ENCODE measurements at regions not wholly inside any gene's neighbourhood (a gene's known extent, or its start where the extent isn't known, plus 50 kb on each side); places are given as distances from the start of the nearest gene placed in this dataset.

DNA sequence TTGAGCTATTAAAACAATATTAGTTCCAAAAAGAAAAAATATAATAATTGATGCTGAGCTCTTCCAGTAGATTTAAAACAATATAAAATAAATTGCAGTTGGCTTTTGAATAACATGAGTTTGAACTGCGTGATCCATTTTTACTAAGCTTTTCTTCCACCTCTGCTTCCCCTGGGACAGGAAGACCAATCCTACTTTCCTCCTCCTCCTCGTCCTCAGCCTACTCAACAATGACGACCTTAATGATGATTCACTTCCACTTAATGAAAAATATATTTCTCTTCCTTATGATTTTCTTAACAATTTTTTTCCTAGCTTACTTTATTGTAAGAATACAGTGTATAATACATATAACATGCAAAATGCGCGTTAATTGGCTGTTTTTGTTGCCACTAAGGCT, 78.9 kb upstream of the THRB start:
- H3K4me3 ChIP-seq (ENCODE audit: low read length), result no peak overlapping the region
- no peaks in the 10 kb centered on the region for H4K20me1 ChIP-seq (ENCODE audit: insufficient read depth, low read depth, low read length)
- no peak for DNase-seq
- H3K4me1 ChIP-seq (ENCODE audit: low read length), result no peaks in the 10 kb centered on the region
- no peaks in the 10 kb centered on the region for H3K79me2 ChIP-seq (ENCODE audit: low read length)
- no peak overlapping the region for H3K4me2 ChIP-seq (ENCODE audit: low read depth, low read length, poor library complexity, severe bottlenecking)
- no peak overlapping the region for H3K27ac ChIP-seq (ENCODE audit: low read length)
- H3K9me3 ChIP-seq (ENCODE audit: low read length), result no peaks in the 10 kb centered on the region
- no peaks in the 10 kb centered on the region for H3K36me3 ChIP-seq (ENCODE audit: insufficient read depth, low read length)
- no peak overlapping the region for H2AFZ ChIP-seq (ENCODE audit: low read length)
- H3K9me2 ChIP-seq (replicated peaks; ENCODE audit: insufficient read depth, low read length), result no peaks in the 10 kb centered on the region
- H3K27me3 ChIP-seq (ENCODE audit: low read length), result no peaks in the 10 kb centered on the region
- no peak overlapping the region for H3K9ac ChIP-seq (ENCODE audit: low read length)

DNA sequence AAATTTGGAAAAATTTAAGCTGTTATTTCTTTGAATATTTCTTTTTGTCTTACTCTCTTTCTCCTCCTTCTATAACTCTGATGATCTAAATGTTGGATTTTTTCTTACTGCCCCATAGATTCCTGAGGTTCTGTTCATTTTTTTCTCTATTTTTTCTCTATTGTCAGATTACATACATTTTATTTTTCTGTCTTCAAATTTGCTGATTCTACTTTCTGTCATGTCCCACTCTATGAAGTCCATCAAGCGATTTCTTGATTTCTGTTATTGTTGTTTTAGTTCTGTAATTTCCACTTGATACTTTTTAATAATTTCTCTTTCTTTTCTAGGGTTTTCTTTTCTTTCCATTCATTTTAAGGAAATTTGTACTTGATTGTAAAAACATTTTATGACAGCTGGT, 83.7 kb upstream of the THRB start:
- Histone ChIP-seq H2AFZ (ENCODE audit: low read length) (no peak overlapping the region), H3K36me3 (ENCODE audit: insufficient read depth, low read length) (no peaks in the 10 kb centered on the region), H3K9me3 (ENCODE audit: low read length) (no peaks in the 10 kb centered on the region), H3K27ac (ENCODE audit: low read length) (no peak overlapping the region), H3K27me3 (ENCODE audit: low read length) (no peaks in the 10 kb centered on the region), H3K4me2 (ENCODE audit: low read depth, low read length, poor library complexity, severe bottlenecking) (no peak overlapping the region), H4K20me1 (ENCODE audit: insufficient read depth, low read depth, low read length) (no peaks in the 10 kb centered on the region), H3K79me2 (ENCODE audit: low read length) (no peaks in the 10 kb centered on the region), H3K9me2 (replicated peaks; ENCODE audit: insufficient read depth, low read length) (no peaks in the 10 kb centered on the region), H3K9ac (ENCODE audit: low read length) (no peak overlapping the region), H3K4me3 (ENCODE audit: low read length) (no peak overlapping the region), H3K4me1 (ENCODE audit: low read length) (no peaks in the 10 kb centered on the region)
- DNase-seq, result no peak

GRCh38 chr3:24578951-24579421, 84.3 kb upstream of the THRB start:
- H3K9me3 ChIP-seq (ENCODE audit: low read length), result no peaks in the 10 kb centered on the region
- no peaks in the 10 kb centered on the region for H3K9me2 ChIP-seq (replicated peaks; ENCODE audit: insufficient read depth, low read length)
- H4K20me1 ChIP-seq (ENCODE audit: insufficient read depth, low read depth, low read length), result no peaks in the 10 kb centered on the region
- H3K27me3 ChIP-seq (ENCODE audit: low read length), result no peaks in the 10 kb centered on the region
- no peak overlapping the region for H2AFZ ChIP-seq (ENCODE audit: low read length)
- no peak overlapping the region for H3K4me2 ChIP-seq (ENCODE audit: low read depth, low read length, poor library complexity, severe bottlenecking)
- no peak overlapping the region for H3K27ac ChIP-seq (ENCODE audit: low read length)
- no peak overlapping the region for H3K9ac ChIP-seq (ENCODE audit: low read length)
- H3K79me2 ChIP-seq (ENCODE audit: low read length), result no peaks in the 10 kb centered on the region
- H3K36me3 ChIP-seq (ENCODE audit: insufficient read depth, low read length), result no peaks in the 10 kb centered on the region
- H3K4me1 ChIP-seq (ENCODE audit: low read length), result no peaks in the 10 kb centered on the region
- DNase-seq, result no peak
- no peak overlapping the region for H3K4me3 ChIP-seq (ENCODE audit: low read length)

- no peak overlapping the region for H2AFZ ChIP-seq (ENCODE audit: low read length)
- no peaks in the 10 kb centered on the region for H4K20me1 ChIP-seq (ENCODE audit: insufficient read depth, low read depth, low read length)
These were observed 88.1 kb upstream of the THRB start for GRCh38 chr3:24582431-24583403.

DNA sequence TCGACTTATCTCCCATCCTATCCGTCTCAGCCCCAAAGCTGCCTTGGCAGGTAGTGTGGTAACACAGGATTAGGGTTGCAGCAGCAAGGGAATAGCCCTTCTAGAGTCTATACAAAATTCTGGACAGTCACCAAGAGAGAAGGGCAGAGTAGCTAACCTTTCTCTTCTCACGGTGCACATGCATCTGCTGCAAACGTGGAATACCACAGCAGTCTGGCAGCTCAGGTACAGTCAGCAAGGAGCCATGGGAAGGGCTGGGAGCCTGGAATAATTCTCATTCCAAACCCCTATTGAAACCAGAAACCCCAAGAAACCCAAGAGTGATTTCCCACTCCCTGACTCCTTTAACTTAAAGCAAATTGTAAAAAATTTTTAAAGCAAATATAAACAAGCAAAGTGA, 92.3 kb upstream of the THRB start:
- Histone ChIP-seq H3K79me2 (ENCODE audit: low read length) (no peaks in the 10 kb centered on the region), H3K4me1 (ENCODE audit: low read length) (no peaks in the 10 kb centered on the region), H3K9me3 (ENCODE audit: low read length) (no peaks in the 10 kb centered on the region), H3K9ac (ENCODE audit: low read length) (no peak overlapping the region), H4K20me1 (ENCODE audit: insufficient read depth, low read depth, low read length) (no peaks in the 10 kb centered on the region), H3K27me3 (ENCODE audit: low read length) (no peaks in the 10 kb centered on the region), H3K9me2 (replicated peaks; ENCODE audit: insufficient read depth, low read length) (no peaks in the 10 kb centered on the region), H3K27ac (ENCODE audit: low read length) (no peak overlapping the region), H2AFZ (ENCODE audit: low read length) (no peak overlapping the region), H3K36me3 (ENCODE audit: insufficient read depth, low read length) (no peaks in the 10 kb centered on the region), H3K4me3 (ENCODE audit: low read length) (no peak overlapping the region), H3K4me2 (ENCODE audit: low read depth, low read length, poor library complexity, severe bottlenecking) (no peak overlapping the region)
- DNase-seq, result no peak

More at GRCh38 chr3:24582431-24583403, 88.1 kb upstream of the THRB start:
- Histone ChIP-seq H3K4me2 (ENCODE audit: low read depth, low read length, poor library complexity, severe bottlenecking) (no peak overlapping the region), H3K27ac (ENCODE audit: low read length) (no peak overlapping the region), H3K36me3 (ENCODE audit: insufficient read depth, low read length) (no peaks in the 10 kb centered on the region), H3K4me3 (ENCODE audit: low read length) (no peak overlapping the region), H3K9me3 (ENCODE audit: low read length) (no peaks in the 10 kb centered on the region), H3K4me1 (ENCODE audit: low read length) (no peaks in the 10 kb centered on the region), H3K79me2 (ENCODE audit: low read length) (no peaks in the 10 kb centered on the region), H3K27me3 (ENCODE audit: low read length) (no peaks in the 10 kb centered on the region), H3K9me2 (replicated peaks; ENCODE audit: insufficient read depth, low read length) (no peaks in the 10 kb centered on the region), H3K9ac (ENCODE audit: low read length) (no peak overlapping the region)
- DNase-seq, result no peak

DNA sequence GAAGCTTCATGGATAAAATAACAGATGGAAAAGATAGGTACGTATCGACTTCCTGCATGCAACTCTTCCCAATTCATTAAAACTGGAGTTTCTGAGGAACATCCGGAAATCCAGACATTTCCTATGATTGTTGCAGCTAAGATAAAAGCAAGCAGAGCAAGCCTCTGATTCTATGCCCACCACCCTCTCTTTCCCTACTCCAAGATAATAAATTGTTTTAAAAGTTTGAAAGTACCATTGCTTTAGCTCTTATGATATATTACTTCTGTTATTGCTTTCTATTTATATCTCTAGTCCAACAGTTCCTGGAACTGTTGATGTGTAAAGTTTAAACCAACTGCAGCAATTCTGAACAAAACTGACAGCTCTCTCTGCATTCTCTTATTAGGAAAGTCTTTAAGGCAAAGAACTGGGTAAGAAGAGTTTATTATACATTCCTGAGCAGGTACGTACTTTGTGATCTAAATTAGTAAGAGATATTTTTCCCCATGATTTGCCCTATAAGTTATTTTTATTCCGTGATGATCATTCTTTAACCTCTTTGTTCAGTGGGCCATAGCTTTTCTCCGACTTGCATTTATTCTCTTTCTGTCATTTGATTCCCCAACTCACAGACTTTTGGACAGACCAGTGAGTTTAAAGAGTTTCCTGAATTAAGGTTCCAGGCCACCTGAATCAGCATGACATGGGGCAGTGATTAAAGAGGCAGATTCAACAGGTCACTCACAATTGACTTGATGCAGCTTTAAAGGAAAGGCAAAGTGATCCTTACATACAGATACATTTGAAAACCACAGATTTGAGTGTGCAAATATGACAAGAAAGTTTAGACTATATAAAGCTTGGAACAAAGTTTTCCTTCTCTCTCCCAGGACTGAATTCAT, 94.2 kb upstream of the THRB start:
- H3K27ac ChIP-seq (ENCODE audit: low read length), result no peak overlapping the region

DNA sequence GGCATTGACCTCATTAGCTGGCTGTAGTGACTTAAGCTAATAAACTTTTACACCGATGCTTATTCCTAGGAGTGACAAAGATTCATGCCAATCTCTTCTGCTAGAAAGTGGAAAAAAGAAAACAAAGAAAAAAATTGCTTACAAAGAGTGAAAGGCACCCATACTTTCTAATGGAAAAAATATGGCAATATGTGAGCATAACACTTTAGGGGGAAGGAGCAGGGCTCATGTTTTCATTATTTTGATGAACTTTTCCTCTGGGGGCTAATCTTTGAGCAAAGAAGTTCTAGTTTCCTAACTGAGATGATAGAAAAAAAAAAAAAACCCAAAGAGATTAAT, 94.8 kb upstream of the THRB start:
- no peak overlapping the region for H3K4me2 ChIP-seq (ENCODE audit: low read depth, low read length, poor library complexity, severe bottlenecking)

More for the DNA sequence above, 94.2 kb upstream of the THRB start:
- no peaks in the 10 kb centered on the region for H3K4me1 ChIP-seq (ENCODE audit: low read length)
- H2AFZ ChIP-seq (ENCODE audit: low read length), result no peak overlapping the region
- H3K9ac ChIP-seq (ENCODE audit: low read length), result no peak overlapping the region
- no peak for DNase-seq
- no peaks in the 10 kb centered on the region for H3K9me2 ChIP-seq (replicated peaks; ENCODE audit: insufficient read depth, low read length)
- no peaks in the 10 kb centered on the region for H3K9me3 ChIP-seq (ENCODE audit: low read length)
- no peaks in the 10 kb centered on the region for H3K36me3 ChIP-seq (ENCODE audit: insufficient read depth, low read length)
- no peaks in the 10 kb centered on the region for H4K20me1 ChIP-seq (ENCODE audit: insufficient read depth, low read depth, low read length)
- H3K4me2 ChIP-seq (ENCODE audit: low read depth, low read length, poor library complexity, severe bottlenecking), result no peak overlapping the region
- H3K27me3 ChIP-seq (ENCODE audit: low read length), result no peaks in the 10 kb centered on the region
- H3K79me2 ChIP-seq (ENCODE audit: low read length), result no peaks in the 10 kb centered on the region
- H3K4me3 ChIP-seq (ENCODE audit: low read length), result no peak overlapping the region

More for the DNA sequence above, 94.8 kb upstream of the THRB start:
- no peak overlapping the region for H3K4me3 ChIP-seq (ENCODE audit: low read length)
- no peaks in the 10 kb centered on the region for H3K27me3 ChIP-seq (ENCODE audit: low read length)
- H4K20me1 ChIP-seq (ENCODE audit: insufficient read depth, low read depth, low read length), result no peaks in the 10 kb centered on the region
- H2AFZ ChIP-seq (ENCODE audit: low read length), result no peak overlapping the region
- H3K9me3 ChIP-seq (ENCODE audit: low read length), result no peaks in the 10 kb centered on the region
- no peaks in the 10 kb centered on the region for H3K9me2 ChIP-seq (replicated peaks; ENCODE audit: insufficient read depth, low read length)
- H3K9ac ChIP-seq (ENCODE audit: low read length), result no peak overlapping the region
- H3K27ac ChIP-seq (ENCODE audit: low read length), result no peak overlapping the region
- H3K36me3 ChIP-seq (ENCODE audit: insufficient read depth, low read length), result no peaks in the 10 kb centered on the region
- H3K4me1 ChIP-seq (ENCODE audit: low read length), result no peaks in the 10 kb centered on the region
- H3K79me2 ChIP-seq (ENCODE audit: low read length), result no peaks in the 10 kb centered on the region
- no peak for DNase-seq
